ENCODE measurements at regions not wholly inside any gene's neighbourhood (a gene's known extent, or its start where the extent isn't known, plus 50 kb on each side); places are given as distances from the start of the nearest gene placed in this dataset.

DNA sequence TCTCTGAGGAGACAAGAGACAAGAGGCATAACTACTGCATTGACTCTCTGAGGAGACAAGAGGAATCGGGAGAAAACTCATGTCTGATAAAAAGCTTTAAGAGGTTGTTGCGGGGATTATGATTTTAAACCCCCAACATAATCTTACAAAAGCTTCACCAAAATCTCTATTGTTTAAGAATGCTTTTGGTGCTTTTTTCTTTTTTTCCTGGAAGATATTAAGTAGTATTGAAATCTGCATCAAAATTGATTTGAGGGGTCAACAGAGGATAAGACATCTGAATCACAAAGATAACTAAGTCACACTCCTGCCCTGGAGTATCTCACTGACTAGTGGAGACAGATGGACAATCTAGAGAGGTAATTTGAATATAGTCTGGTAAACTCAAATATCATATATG lies 115.6 kb upstream of the MROH9 start:
- DNase-seq (no peak), ATAC-seq (no peak)
- no peak overlapping the region for H3K4me3 ChIP-seq
- H3K9me3 ChIP-seq = peaks cover 0 to 4% (median 0%) of the 10 kb centered on the region in 12 donors
- intact Hi-C loops (cut with DNase I) = no loop called here
- no peaks in the 10 kb centered on the region for H3K27me3 ChIP-seq
- peaks cover 0 to 10% (median 0%) of the 10 kb centered on the region in 12 donors for H3K4me1 ChIP-seq
- TF ChIP-seq, protein P1, sequence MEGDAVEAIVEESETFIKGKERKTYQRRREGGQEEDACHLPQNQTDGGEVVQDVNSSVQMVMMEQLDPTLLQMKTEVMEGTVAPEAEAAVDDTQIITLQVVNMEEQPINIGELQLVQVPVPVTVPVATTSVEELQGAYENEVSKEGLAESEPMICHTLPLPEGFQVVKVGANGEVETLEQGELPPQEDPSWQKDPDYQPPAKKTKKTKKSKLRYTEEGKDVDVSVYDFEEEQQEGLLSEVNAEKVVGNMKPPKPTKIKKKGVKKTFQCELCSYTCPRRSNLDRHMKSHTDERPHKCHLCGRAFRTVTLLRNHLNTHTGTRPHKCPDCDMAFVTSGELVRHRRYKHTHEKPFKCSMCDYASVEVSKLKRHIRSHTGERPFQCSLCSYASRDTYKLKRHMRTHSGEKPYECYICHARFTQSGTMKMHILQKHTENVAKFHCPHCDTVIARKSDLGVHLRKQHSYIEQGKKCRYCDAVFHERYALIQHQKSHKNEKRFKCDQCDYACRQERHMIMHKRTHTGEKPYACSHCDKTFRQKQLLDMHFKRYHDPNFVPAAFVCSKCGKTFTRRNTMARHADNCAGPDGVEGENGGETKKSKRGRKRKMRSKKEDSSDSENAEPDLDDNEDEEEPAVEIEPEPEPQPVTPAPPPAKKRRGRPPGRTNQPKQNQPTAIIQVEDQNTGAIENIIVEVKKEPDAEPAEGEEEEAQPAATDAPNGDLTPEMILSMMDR (IDR thresholded peaks at IDR 0.05) = no peak
- TF ChIP-seq POLR2A (IDR thresholded peaks at IDR 0.05) = no peak
- WGBS, 4 donors = 68 to 73% (median 71%) methylated on average over 2 of the region's 2 CpGs
- H3K27ac ChIP-seq = no peak overlapping the region
- H3K36me3 ChIP-seq = no peaks in the 10 kb centered on the region

DNA sequence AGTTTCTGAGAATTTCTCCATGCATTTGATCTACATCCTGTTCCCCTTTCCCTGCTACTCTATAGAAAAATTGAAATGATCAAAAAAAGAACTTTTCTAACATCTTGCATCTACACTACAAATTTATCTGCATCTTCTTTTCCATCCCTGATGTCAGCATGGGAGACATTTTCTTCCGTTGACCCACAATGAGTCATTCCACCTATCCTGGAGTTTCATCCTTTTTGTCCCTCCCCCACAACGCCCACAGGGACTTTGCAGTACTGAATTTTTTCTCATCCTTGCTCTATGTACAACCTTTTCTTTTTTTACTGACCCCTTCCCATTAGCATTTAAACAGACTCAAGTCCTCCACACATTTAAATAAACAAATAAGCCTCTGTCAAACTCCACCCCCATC lies 112.2 kb upstream of the MROH9 start:
- no peak for DNase-seq
- Histone ChIP-seq H3K4me1 (peaks cover 0 to 10% (median 0%) of the 10 kb centered on the region in 12 donors), H3K27me3 (no peaks in the 10 kb centered on the region), H3K4me3 (no peak overlapping the region), H3K36me3 (no peaks in the 10 kb centered on the region), H3K27ac (no peak overlapping the region), H3K9me3 (no peaks in the 10 kb centered on the region)
- WGBS, 4 donors = 67 to 80% (median 71%) methylated on average over 2 of the region's 2 CpGs
- ATAC-seq = no peak
- no peak for TF ChIP-seq POLR2A (IDR thresholded peaks at IDR 0.05)
- TF ChIP-seq, protein P1 (IDR thresholded peaks at IDR 0.05) = no peak
- intact Hi-C loops (cut with DNase I) = no loop called here

DNA sequence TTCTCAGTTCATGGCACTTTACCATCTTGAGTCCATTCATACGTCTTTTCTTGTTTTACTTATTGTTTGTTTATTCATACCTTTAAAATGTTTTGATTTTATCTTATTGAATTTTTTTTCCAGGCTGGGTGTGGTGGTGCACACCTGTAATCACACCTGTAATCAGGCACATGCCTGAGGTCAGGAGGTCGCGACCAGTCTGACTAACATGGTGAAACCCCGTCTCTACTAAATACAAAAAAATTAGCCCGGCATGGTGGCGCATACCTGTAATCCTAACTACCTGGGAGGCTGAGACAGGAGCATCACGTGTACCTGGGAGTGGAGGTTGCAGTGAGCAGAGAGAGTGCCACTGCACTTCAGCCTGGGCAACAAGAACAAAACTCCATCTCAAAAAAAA lies 104.1 kb upstream of the MROH9 start:
- 90 to 94% (median 91%) methylated on average over 7 of the region's 7 CpGs for WGBS, 4 donors

GRCh38 chr1:170836141-170836540 lies 99.2 kb upstream of the MROH9 start:
- DNase-seq (no peak), ATAC-seq (no peak)
- intact Hi-C loops (cut with DNase I) = no loop called here
- no peaks in the 10 kb centered on the region for H3K9me3 ChIP-seq
- H3K27me3 ChIP-seq = no peaks in the 10 kb centered on the region
- H3K4me3 ChIP-seq = no peak overlapping the region
- TF ChIP-seq, protein P1 (IDR thresholded peaks at IDR 0.05) = no peak
- no peak for TF ChIP-seq POLR2A (IDR thresholded peaks at IDR 0.05)
- no peaks in the 10 kb centered on the region for H3K4me1 ChIP-seq
- no peak overlapping the region for H3K27ac ChIP-seq
- H3K36me3 ChIP-seq = no peaks in the 10 kb centered on the region

More for the DNA sequence above, 104.1 kb upstream of the MROH9 start:
- TF ChIP-seq POLR2A (IDR thresholded peaks at IDR 0.05) = no peak
- TF ChIP-seq, protein P1 (IDR thresholded peaks at IDR 0.05) = no peak
- Histone ChIP-seq H3K4me3 (no peak overlapping the region), H3K27ac (no peak overlapping the region), H3K36me3 (no peaks in the 10 kb centered on the region), H3K27me3 (no peaks in the 10 kb centered on the region), H3K9me3 (no peaks in the 10 kb centered on the region), H3K4me1 (no peaks in the 10 kb centered on the region)
- intact Hi-C loops (cut with DNase I) = no loop called here
- DNase-seq (no peak), ATAC-seq (no peak)
